MM.1S (cell line): ENCODE measurements at regions not wholly inside any gene's neighbourhood (a gene's known extent, or its start where the extent isn't known, plus 50 kb on each side); places are given as distances from the start of the nearest gene placed in this dataset.

Experiments
- DNase-seq: peaks from one replicate; pipeline ENCODE4 v3.0.0-alpha.2; 2015
- H2AFZ ChIP-seq: fragments of 300-600 bp; sonication (generic); 2 replicates; pipeline ENCODE4 v1.6.0; 2016; ENCODE audit warnings: antibody characterized with exemption, low read length
- H3F3A ChIP-seq: fragments of 300-600 bp; sonication (generic); 2 replicates; pipeline ENCODE4 v1.6.1; 2016; ENCODE audit warnings: mild to moderate bottlenecking, antibody characterized with exemption, low read length, moderate library complexity, mixed read lengths; ENCODE audit not compliant: insufficient read depth
- H3K27ac ChIP-seq: fragments of 300-600 bp; sonication (generic); 2 replicates; pipeline ENCODE4 v1.5.1; 2016; ENCODE audit warnings: mild to moderate bottlenecking, low read length
- H3K27me3 ChIP-seq: fragments of 300-600 bp; sonication (generic); replicated peaks from 2 replicates; pipeline ENCODE4 v1.6.0; 2016; ENCODE audit warnings: low read length; ENCODE audit not compliant: insufficient read depth
- H3K36me3 ChIP-seq: fragments of 300-600 bp; sonication (generic); replicated peaks from 2 replicates; pipeline ENCODE4 v1.6.1; 2016; ENCODE audit warnings: mild to moderate bottlenecking, low read length, mixed read lengths; ENCODE audit not compliant: insufficient read depth
- H3K4me1 ChIP-seq: fragments of 300-600 bp; sonication (generic); 2 replicates; pipeline ENCODE4 v1.6.1; 2016; ENCODE audit warnings: low read length, mixed read lengths
- H3K4me2 ChIP-seq: fragments of 300-600 bp; sonication (generic); 2 replicates; pipeline ENCODE4 v1.6.0; 2016; ENCODE audit warnings: low read depth, low read length
- H3K4me3 ChIP-seq: fragments of 300-600 bp; sonication (generic); 2 replicates; pipeline ENCODE4 v1.5.1; 2016; ENCODE audit warnings: low read length, mixed read lengths
- H3K79me2 ChIP-seq: fragments of 300-600 bp; sonication (generic); 2 replicates; pipeline ENCODE4 v1.6.1; 2016; ENCODE audit warnings: mixed run types, low read length, mixed read lengths
- H3K9ac ChIP-seq: fragments of 300-600 bp; sonication (generic); 2 replicates; pipeline ENCODE4 v1.6.1; 2016; ENCODE audit warnings: low read length, mixed read lengths
- H3K9me2 ChIP-seq: fragments of 300-600 bp; sonication (generic); replicated peaks from 2 replicates; pipeline ENCODE4 v1.6.1; 2016; ENCODE audit warnings: mild to moderate bottlenecking, low read length, mixed read lengths; ENCODE audit not compliant: insufficient read depth
- H3K9me3 ChIP-seq: fragments of 300-600 bp; sonication (generic); replicated peaks from 2 replicates; pipeline ENCODE4 v1.6.1; 2016; ENCODE audit warnings: mild to moderate bottlenecking, low read length, mixed read lengths; ENCODE audit not compliant: insufficient read depth
- H4K20me1 ChIP-seq: fragments of 300-600 bp; sonication (generic); 2 replicates; pipeline ENCODE4 v1.6.1; 2016; ENCODE audit warnings: mild to moderate bottlenecking, low read length, moderate library complexity, mixed read lengths; ENCODE audit not compliant: insufficient read depth
- EZH2 ChIP-seq: fragments of 300-600 bp; sonication (generic); optimal IDR thresholded peaks from 2 replicates; pipeline ENCODE3; 2017; ENCODE audit warnings: low read depth, mild to moderate bottlenecking, antibody characterized with exemption, low read length, mixed read lengths
- EZH2phosphoT487 ChIP-seq: fragments of 300-600 bp; sonication (generic); IDR thresholded peaks from 2 replicates; pipeline ENCODE4 v1.6.1; 2018; ENCODE audit warnings: antibody characterized with exemption, low read length
- TF ChIP-seq, protein P1 (sequence below): fragments of 300-600 bp; sonication (generic); IDR thresholded peaks from 2 replicates; pipeline ENCODE4 v1.5.1; 2016; ENCODE audit warnings: antibody characterized with exemption, low read length, mixed read lengths

- Histone ChIP-seq H3K4me2 (no peak overlapping the region), H3K4me3 (no peak overlapping the region), H3K79me2 (no peaks in the 10 kb centered on the region), H2AFZ (no peak overlapping the region), H3K36me3 (no peaks in the 10 kb centered on the region), H3K4me1 (no peaks in the 10 kb centered on the region), H3K9me2 (no peaks in the 10 kb centered on the region), H3K9me3 (no peaks in the 10 kb centered on the region), H3F3A (no peaks in the 10 kb centered on the region), H4K20me1 (no peaks in the 10 kb centered on the region), H3K9ac (no peak overlapping the region), H3K27ac (no peak overlapping the region), H3K27me3 (no peaks in the 10 kb centered on the region)
- no peak for DNase-seq
- TF ChIP-seq EZH2 (no peak), EZH2phosphoT487 (no peak)
Measured at GRCh38 chr11:134503596-134503995, 91.6 kb upstream of the B3GAT1 start.

DNA sequence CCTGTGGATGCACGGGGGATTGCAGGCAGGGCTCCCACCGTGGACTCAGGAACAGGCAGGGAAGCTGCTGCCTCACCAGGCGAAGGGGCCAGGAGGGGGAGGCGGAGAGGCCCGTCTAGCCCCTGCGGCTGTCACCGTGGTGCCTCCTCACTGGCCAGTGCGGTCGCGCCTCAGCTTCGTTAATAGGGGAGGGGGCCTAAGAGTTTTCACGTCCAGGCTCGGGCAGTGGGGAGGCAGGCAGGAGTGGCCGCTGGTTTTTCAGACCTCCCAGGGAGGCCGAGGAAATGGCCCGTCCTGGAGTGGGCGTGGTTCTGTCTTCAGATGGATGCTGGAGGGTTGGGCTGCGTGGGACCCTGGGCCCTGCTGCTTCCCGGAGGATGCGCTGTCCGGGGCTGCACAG is 91.1 kb upstream of the B3GAT1 start:
- TF ChIP-seq EZH2 (no peak), EZH2phosphoT487 (no peak)
- TF ChIP-seq, protein P1, sequence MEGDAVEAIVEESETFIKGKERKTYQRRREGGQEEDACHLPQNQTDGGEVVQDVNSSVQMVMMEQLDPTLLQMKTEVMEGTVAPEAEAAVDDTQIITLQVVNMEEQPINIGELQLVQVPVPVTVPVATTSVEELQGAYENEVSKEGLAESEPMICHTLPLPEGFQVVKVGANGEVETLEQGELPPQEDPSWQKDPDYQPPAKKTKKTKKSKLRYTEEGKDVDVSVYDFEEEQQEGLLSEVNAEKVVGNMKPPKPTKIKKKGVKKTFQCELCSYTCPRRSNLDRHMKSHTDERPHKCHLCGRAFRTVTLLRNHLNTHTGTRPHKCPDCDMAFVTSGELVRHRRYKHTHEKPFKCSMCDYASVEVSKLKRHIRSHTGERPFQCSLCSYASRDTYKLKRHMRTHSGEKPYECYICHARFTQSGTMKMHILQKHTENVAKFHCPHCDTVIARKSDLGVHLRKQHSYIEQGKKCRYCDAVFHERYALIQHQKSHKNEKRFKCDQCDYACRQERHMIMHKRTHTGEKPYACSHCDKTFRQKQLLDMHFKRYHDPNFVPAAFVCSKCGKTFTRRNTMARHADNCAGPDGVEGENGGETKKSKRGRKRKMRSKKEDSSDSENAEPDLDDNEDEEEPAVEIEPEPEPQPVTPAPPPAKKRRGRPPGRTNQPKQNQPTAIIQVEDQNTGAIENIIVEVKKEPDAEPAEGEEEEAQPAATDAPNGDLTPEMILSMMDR = no peak
- Histone ChIP-seq H3K4me3 (no peak overlapping the region), H3K9ac (no peak overlapping the region), H3K4me1 (no peaks in the 10 kb centered on the region), H4K20me1 (no peaks in the 10 kb centered on the region), H3F3A (no peaks in the 10 kb centered on the region), H3K9me2 (no peaks in the 10 kb centered on the region), H3K27me3 (no peaks in the 10 kb centered on the region), H3K4me2 (no peak overlapping the region), H2AFZ (no peak overlapping the region), H3K9me3 (no peaks in the 10 kb centered on the region), H3K36me3 (no peaks in the 10 kb centered on the region), H3K27ac (no peak overlapping the region), H3K79me2 (no peaks in the 10 kb centered on the region)
- DNase-seq = no peak

DNA sequence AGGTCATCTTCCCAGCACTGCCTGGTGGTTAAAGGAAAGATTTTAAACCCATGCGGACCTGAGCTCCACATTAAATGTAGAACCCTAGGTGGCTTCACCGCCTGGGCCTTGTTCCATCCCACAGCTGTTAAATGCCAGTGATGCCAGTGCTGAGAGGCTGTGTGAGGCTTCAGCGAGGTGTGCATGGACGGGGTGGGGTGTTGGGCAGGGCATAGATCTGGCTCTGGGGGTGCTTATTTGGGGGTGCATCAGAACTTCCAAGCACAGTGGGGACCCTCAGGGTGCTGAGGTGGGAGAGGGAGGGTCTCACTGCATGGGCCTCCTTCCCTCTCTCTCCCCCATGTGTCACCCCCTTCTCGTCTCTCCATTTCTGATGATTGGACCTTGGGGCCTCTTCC is 90.1 kb upstream of the B3GAT1 start:
- Histone ChIP-seq H3K27ac (no peak overlapping the region), H4K20me1 (no peaks in the 10 kb centered on the region), H3F3A (no peaks in the 10 kb centered on the region), H3K4me1 (no peaks in the 10 kb centered on the region), H3K4me2 (no peak overlapping the region), H3K27me3 (no peaks in the 10 kb centered on the region), H3K9me2 (no peaks in the 10 kb centered on the region), H3K79me2 (no peaks in the 10 kb centered on the region), H3K4me3 (no peak overlapping the region), H3K9me3 (no peaks in the 10 kb centered on the region), H3K36me3 (no peaks in the 10 kb centered on the region), H3K9ac (no peak overlapping the region), H2AFZ (no peak overlapping the region)
- no peak for DNase-seq
- TF ChIP-seq EZH2 = no peak
- TF ChIP-seq EZH2phosphoT487 = no peak
- TF ChIP-seq, protein P1 = no peak

GRCh38 chr11:134501406-134502152 is 89.5 kb upstream of the B3GAT1 start:
- Histone ChIP-seq H3K27ac (no peak overlapping the region), H4K20me1 (no peaks in the 10 kb centered on the region), H3K9me2 (no peaks in the 10 kb centered on the region), H3F3A (no peaks in the 10 kb centered on the region), H3K4me3 (no peak overlapping the region), H3K79me2 (no peaks in the 10 kb centered on the region), H3K9ac (no peak overlapping the region), H3K9me3 (no peaks in the 10 kb centered on the region), H3K36me3 (no peaks in the 10 kb centered on the region), H3K27me3 (no peaks in the 10 kb centered on the region), H2AFZ (no peak overlapping the region), H3K4me1 (no peaks in the 10 kb centered on the region), H3K4me2 (no peak overlapping the region)
- no peak for DNase-seq
- TF ChIP-seq, protein P1 = no peak
- TF ChIP-seq EZH2phosphoT487 = no peak
- no peak for TF ChIP-seq EZH2
